ENCODE measurements at regions not wholly inside any gene's neighbourhood (a gene's known extent, or its start where the extent isn't known, plus 50 kb on each side); places are given as distances from the start of the nearest gene placed in this dataset.

- ATAC-seq (no peak), DNase-seq (ENCODE audit: low read depth, low spot score) (no peak)
- BruUV-seq (replicated peaks) = no TSS peak
- Histone ChIP-seq H3K4me3 (replicated peaks in 1 of 2; ENCODE audit: low read depth in 1 of 2, low read length in 2 of 2) (no peak overlapping the region), H3K9ac (ENCODE audit: low read length) (no peak overlapping the region), H2AFZ (ENCODE audit: low read depth, low read length, poor library complexity, severe bottlenecking) (no peak overlapping the region), H3K27me3 (ENCODE audit: insufficient read depth, low read length) (no peaks in the 10 kb centered on the region), H3K79me2 (ENCODE audit: insufficient read depth, low read length) (no peaks in the 10 kb centered on the region), H3K4me2 (ENCODE audit: low read length) (no peak overlapping the region), H3K4me1 (ENCODE audit: control insufficient read depth in 1 of 2, insufficient read depth in 2 of 2, low read length in 2 of 2) (peaks cover 0 to 5% of the 10 kb centered on the region in 2 experiments; a peak in 1 of 4 replicates), H3K27ac (ENCODE audit: low read depth, low read length) (no peak overlapping the region), H4K20me1 (ENCODE audit: insufficient read depth) (no peaks in the 10 kb centered on the region), H3K9me3 (ENCODE audit: control insufficient read depth in 1 of 2, insufficient read depth in 1 of 2, low read depth in 1 of 2, low read length in 2 of 2) (no peaks in the 10 kb centered on the region), H3K9me2 (ENCODE audit: insufficient read depth) (no peaks in the 10 kb centered on the region), H3K36me3 (ENCODE audit: control insufficient read depth in 1 of 2, insufficient read depth in 2 of 2, low read length in 2 of 2) (no peaks in the 10 kb centered on the region)
- intact Hi-C loops (cut with micrococcal nuclease) = loop anchor here (10.0 kb wide), 2 partner anchors 467 to 1577 kb away; partner anchors contain the start of gene HLX
- ChIA-PET POLR2A (no interaction called here), RAD21 (ENCODE audit: low non-redundant PET in 1 of 2, low total read pairs in 2 of 2, uncharacterized antibody in 2 of 2, unreplicated experiment in 2 of 2) (no interaction called here), CTCF (no interaction called here)
- TF ChIP-seq CTCF (IDR thresholded peaks at IDR 0.05 in 2 of 3, conservative IDR thresholded peaks at IDR 0.05 in 1 of 3; ENCODE audit: borderline replicate concordance in 1 of 3, insufficient read depth in 1 of 3, low read depth in 2 of 3, low read length in 2 of 3) (no peak), FOSL1 (IDR thresholded peaks at IDR 0.05; ENCODE audit: low read depth) (no peak), JUND (IDR thresholded peaks at IDR 0.05) (no peak), SRF (IDR thresholded peaks at IDR 0.05; ENCODE audit: low read depth) (no peak), TCF7L2 (IDR thresholded peaks at IDR 0.05; ENCODE audit: borderline replicate concordance, extremely low read depth, insufficient read depth, insufficient read length) (no peak), SIN3A (IDR thresholded peaks at IDR 0.05; ENCODE audit: low read depth) (no peak), ZBTB33 (IDR thresholded peaks at IDR 0.05; ENCODE audit: extremely low read depth, insufficient replicate concordance, low read length) (no peak), CEBPB (IDR thresholded peaks at IDR 0.05; ENCODE audit: low read depth) (no peak), EZH2phosphoT487 (IDR thresholded peaks at IDR 0.05; ENCODE audit: borderline replicate concordance) (no peak), ZFX (IDR thresholded peaks at IDR 0.05) (no peak), EGR1 (IDR thresholded peaks at IDR 0.05; ENCODE audit: low read depth) (no peak), MAX (IDR thresholded peaks at IDR 0.05) (no peak), ELF1 (IDR thresholded peaks at IDR 0.05; ENCODE audit: borderline replicate concordance, low read depth) (no peak), REST (IDR thresholded peaks at IDR 0.05; ENCODE audit: low read depth) (no peak), EZH2 (IDR thresholded peaks at IDR 0.05) (no peak)
These were observed 95.9 kb downstream of the HHIPL2 start for GRCh38 chr1:222452031-222452430.

Data from HCT116 (cell line).